ENCODE measurements at regions not wholly inside any gene's neighbourhood (a gene's known extent, or its start where the extent isn't known, plus 50 kb on each side); places are given as distances from the start of the nearest gene placed in this dataset.

DNA sequence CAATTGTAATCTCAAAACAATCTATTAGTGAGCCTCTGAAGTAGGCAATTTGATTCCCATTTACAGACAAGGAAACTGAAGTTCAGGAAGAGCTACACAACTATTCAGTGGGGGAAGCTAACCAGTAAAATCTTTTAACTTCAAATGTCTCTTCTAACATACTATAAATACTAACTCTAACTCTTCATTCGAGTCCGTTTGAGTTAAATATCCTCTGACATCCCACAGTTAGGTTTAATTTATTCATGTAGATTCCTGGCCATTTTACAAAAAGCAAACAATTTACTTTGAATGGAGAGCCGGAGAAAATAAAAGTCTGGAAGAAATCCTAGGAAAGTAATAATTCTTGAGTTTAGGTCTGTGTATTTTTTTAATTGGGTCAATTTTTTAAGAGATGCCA is 64.7 kb downstream of the HYCC1 start:
- TF ChIP-seq CTCF (IDR thresholded peaks at IDR 0.05), result no peak
- TF ChIP-seq POLR2A (IDR thresholded peaks at IDR 0.05), result no peak
